H9 (cell line): ENCODE measurements at regions not wholly inside any gene's neighbourhood (a gene's known extent, or its start where the extent isn't known, plus 50 kb on each side); places are given as distances from the start of the nearest gene placed in this dataset.
A peak's percentile ranks its signal among the peaks of the same experiment; 100 is the strongest.

Experiments used
- DNase-seq: peaks from one replicate; pipeline ENCODE4 v3.0.0-alpha.2; 2017
- H2AFZ ChIP-seq: one replicate; pipeline ENCODE4 v1.6.1; 2013; ENCODE audit warnings: mild to moderate bottlenecking, low read length, control low read depth, moderate library complexity
- H2AK5ac ChIP-seq: 2 replicates; pipeline ENCODE4 v1.6.1; 2013; ENCODE audit warnings: low read length, control low read depth, mixed read lengths; ENCODE audit not compliant: insufficient read length
- H2BK120ac ChIP-seq: one replicate; pipeline ENCODE4 v1.6.1; 2013; ENCODE audit warnings: low read depth, mild to moderate bottlenecking, low read length, control low read depth, inconsistent platforms; ENCODE audit not compliant: poor library complexity, severe bottlenecking
- H2BK12ac ChIP-seq: 2 replicates; pipeline ENCODE4 v1.6.1; 2013; ENCODE audit warnings: low read length, control low read depth, mixed read lengths, low read depth; ENCODE audit not compliant: insufficient read length
- H2BK15ac ChIP-seq: 2 replicates; pipeline ENCODE4 v1.6.1; 2013; ENCODE audit warnings: low read depth, low read length, control low read depth
- H2BK20ac ChIP-seq: one replicate; pipeline ENCODE4 v1.6.1; 2013; ENCODE audit warnings: low read depth, mild to moderate bottlenecking, low read length, control low read depth, inconsistent platforms; ENCODE audit not compliant: poor library complexity, severe bottlenecking
- H2BK5ac ChIP-seq: 2 replicates; pipeline ENCODE4 v1.6.1; 2013; ENCODE audit warnings: low read length, control low read depth, mixed read lengths; ENCODE audit not compliant: insufficient read length
- H3K14ac ChIP-seq: 2 replicates; pipeline ENCODE4 v1.6.1; 2013; ENCODE audit warnings: low read length, control low read depth; ENCODE audit not compliant: insufficient read depth
- H3K18ac ChIP-seq: 2 replicates; pipeline ENCODE4 v1.6.1; 2013; ENCODE audit warnings: low read depth, mild to moderate bottlenecking, mixed read lengths, low read length, control low read depth; ENCODE audit not compliant: insufficient read length
- H3K23ac ChIP-seq: 2 replicates; pipeline ENCODE4 v1.6.1; 2013; ENCODE audit warnings: low read length, control low read depth, mixed read lengths, low read depth; ENCODE audit not compliant: insufficient read length
- H3K23me2 ChIP-seq: 2 replicates; pipeline ENCODE4 v1.6.1; 2013; ENCODE audit warnings: low read depth, mild to moderate bottlenecking, mixed read lengths, low read length, control low read depth; ENCODE audit not compliant: insufficient read length, poor library complexity, severe bottlenecking
- H3K27ac ChIP-seq: 2 replicates; pipeline ENCODE4 v1.5.1; 2013; ENCODE audit warnings: low read length, control low read depth, mixed read lengths, low read depth; ENCODE audit not compliant: insufficient read length
- H3K27me3 ChIP-seq: 2 replicates; pipeline ENCODE4 v1.6.1; 2013; ENCODE audit warnings: low read length, control low read depth, inconsistent platforms; ENCODE audit not compliant: insufficient read depth
- H3K4ac ChIP-seq: 2 replicates; pipeline ENCODE4 v1.6.1; 2013; ENCODE audit warnings: low read depth, mild to moderate bottlenecking, control low read depth, inconsistent platforms, low read length, moderate library complexity
- H3K4me1 ChIP-seq: 2 replicates; pipeline ENCODE4 v1.6.1; 2013; ENCODE audit warnings: low read length, control low read depth, inconsistent platforms; ENCODE audit not compliant: insufficient read depth
- H3K4me2 ChIP-seq: 2 replicates; pipeline ENCODE4 v1.6.1; 2013; ENCODE audit warnings: low read length, control low read depth, mixed read lengths; ENCODE audit not compliant: insufficient read length, insufficient read depth
- H3K56ac ChIP-seq: 2 replicates; pipeline ENCODE4 v1.6.1; 2013; ENCODE audit warnings: low read depth, mild to moderate bottlenecking, mixed read lengths, low read length, control low read depth; ENCODE audit not compliant: insufficient read length
- H3K79me1 ChIP-seq: 2 replicates; pipeline ENCODE4 v1.6.1; 2013; ENCODE audit warnings: low read depth, mild to moderate bottlenecking, moderate library complexity, low read length, control low read depth, inconsistent platforms; ENCODE audit not compliant: insufficient read depth, poor library complexity, severe bottlenecking
- H3K79me2 ChIP-seq: 2 replicates; pipeline ENCODE4 v1.6.1; 2013; ENCODE audit warnings: low read length, control low read depth, inconsistent platforms; ENCODE audit not compliant: insufficient read depth
- H3K9ac ChIP-seq: 2 replicates; pipeline ENCODE4 v1.6.1; 2013; ENCODE audit warnings: low read length, control low read depth, mixed read lengths; ENCODE audit not compliant: insufficient read length; ENCODE audit errors: extremely low read depth
- H3K9me3 ChIP-seq: one replicate; pipeline ENCODE4 v1.6.1; 2013; ENCODE audit warnings: low read depth, low read length, inconsistent platforms; ENCODE audit not compliant: control insufficient read depth
- H3T11ph ChIP-seq: one replicate; pipeline ENCODE4 v1.6.1; 2013; ENCODE audit warnings: mild to moderate bottlenecking, low read length, control low read depth, inconsistent platforms
- H4K20me1 ChIP-seq: one replicate; pipeline ENCODE4 v1.6.1; 2013; ENCODE audit not compliant: control insufficient read depth, insufficient read length, insufficient read depth
- H4K5ac ChIP-seq: 2 replicates; pipeline ENCODE4 v1.6.1; 2013; ENCODE audit warnings: low read depth, mild to moderate bottlenecking, mixed read lengths, low read length, control low read depth; ENCODE audit not compliant: insufficient read length
- H4K8ac ChIP-seq: replicated peaks from 2 replicates; pipeline ENCODE4 v1.6.1; 2013; ENCODE audit warnings: low read length, control low read depth, mixed read lengths, low read depth; ENCODE audit not compliant: insufficient read length
- H4K91ac ChIP-seq: 2 replicates; pipeline ENCODE4 v1.6.1; 2013; ENCODE audit warnings: low read depth, mild to moderate bottlenecking, moderate library complexity, mixed read lengths, low read length, control low read depth; ENCODE audit not compliant: insufficient read length
- H3K27ac Mint-ChIP-seq, 3 experiments: 2 replicates in 2 of 3; 3 replicates in 1 of 3; pipeline ENCODE4 v1.8.0; 2020 to 2021; ENCODE audit warnings: mixed read lengths in 3 of 3, mild to moderate bottlenecking in 1 of 3, moderate library complexity in 1 of 3
- H3K27me3 Mint-ChIP-seq: 2 replicates; pipeline ENCODE4 v1.8.0; 2021; ENCODE audit warnings: low read depth, mild to moderate bottlenecking, moderate library complexity, mixed read lengths
- H3K36me3 Mint-ChIP-seq, 3 experiments: 2 replicates in 2 of 3; 3 replicates in 1 of 3; pipeline ENCODE4 v1.8.0; 2020 to 2021; ENCODE audit warnings: low read depth in 3 of 3, mixed read lengths in 3 of 3; ENCODE audit not compliant: insufficient read depth in 1 of 3
- H3K4me1 Mint-ChIP-seq, 2 experiments: 2 replicates each; pipeline ENCODE4 v1.8.0; 2020; ENCODE audit warnings: mixed read lengths in 2 of 2
- H3K4me3 Mint-ChIP-seq, 2 experiments: 2 replicates in 1 of 2; 3 replicates in 1 of 2; pipeline ENCODE4 v1.8.0; 2020 to 2021; ENCODE audit warnings: mild to moderate bottlenecking in 2 of 2, mixed read lengths in 2 of 2, moderate library complexity in 1 of 2
- H3K9me3 Mint-ChIP-seq, 2 experiments: 2 replicates in 1 of 2; 3 replicates in 1 of 2; pipeline ENCODE4 v1.8.0; 2020; ENCODE audit warnings: mild to moderate bottlenecking in 2 of 2, mixed read lengths in 2 of 2, moderate library complexity in 1 of 2
- WGBS: extraction: QIAGEN DNeasy Blood & Tissue Kit; methylation state at CpG from one replicate; pipeline ENCODE4 v1.1.7; 2013; ENCODE audit warnings: missing lambda C conversion rate, low lambda C conversion rate, mixed read lengths; ENCODE audit not compliant: insufficient read length; ENCODE audit errors: extremely low coverage; 5-methylcytosine and 5-hydroxymethylcytosine counted together
- TF ChIP-seq, protein P1 (sequence below): fragments of 200-600 bp; sonication (generic); conservative IDR thresholded peaks from 3 replicates; pipeline ENCODE4 v1.8.0; 2021; ENCODE audit warnings: antibody characterized with exemption, mild to moderate bottlenecking

DNA sequence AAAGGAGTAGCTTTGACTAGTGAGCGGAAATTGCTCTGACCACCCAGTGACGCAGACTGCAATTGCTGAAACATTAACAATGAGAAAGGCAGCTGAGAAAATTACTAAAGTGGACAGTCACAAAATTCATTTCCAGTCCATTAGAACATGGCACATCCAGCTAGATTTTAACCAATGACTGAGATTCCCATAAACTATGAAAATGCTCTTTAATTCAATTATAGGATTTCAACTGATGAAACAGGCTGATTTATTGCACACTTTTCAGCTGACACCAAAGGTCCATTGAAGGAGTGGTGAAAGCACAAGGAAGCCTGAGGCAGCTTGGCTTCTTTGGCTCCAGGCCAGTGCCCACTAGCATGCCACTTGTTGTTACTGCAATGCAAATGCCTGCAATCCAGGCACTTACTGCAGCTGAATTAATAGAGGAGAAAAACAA, 933.4 kb downstream of the SLITRK6 start:
- H3K14ac ChIP-seq: no peak overlapping the region
- H3K23me2 ChIP-seq: no peaks in the 10 kb centered on the region
- H3K56ac ChIP-seq: no peak overlapping the region
- peak; percentile 44 for DNase-seq
- no peaks in the 10 kb centered on the region for H4K20me1 ChIP-seq
- peak overlapping the region in 2 of 3 experiments; percentile 55 to 68; a peak in 2 of 7 replicates for H3K27ac Mint-ChIP-seq
- no peak overlapping the region for H3K9ac ChIP-seq
- no peak overlapping the region for H2BK5ac ChIP-seq
- no peak overlapping the region for H4K91ac ChIP-seq
- H3K79me1 ChIP-seq: no peaks in the 10 kb centered on the region
- no peak overlapping the region for H3K4ac ChIP-seq
- no peaks in the 10 kb centered on the region for H3K9me3 ChIP-seq
- H2BK15ac ChIP-seq: no peak overlapping the region
- no peak overlapping the region for H2BK12ac ChIP-seq
- no peak overlapping the region for H3K4me2 ChIP-seq
- no peaks in the 10 kb centered on the region for H3K36me3 Mint-ChIP-seq
- H2BK20ac ChIP-seq: no peak overlapping the region
- no peaks in the 10 kb centered on the region for H3K27me3 ChIP-seq
- H4K8ac ChIP-seq: no peak overlapping the region
- H3K4me1 ChIP-seq: no peaks in the 10 kb centered on the region; the same call in 1 of the 2 replicates
- H3K4me3 Mint-ChIP-seq: no peak overlapping the region
- no peaks in the 10 kb centered on the region for H3K79me2 ChIP-seq
- TF ChIP-seq, protein P1, sequence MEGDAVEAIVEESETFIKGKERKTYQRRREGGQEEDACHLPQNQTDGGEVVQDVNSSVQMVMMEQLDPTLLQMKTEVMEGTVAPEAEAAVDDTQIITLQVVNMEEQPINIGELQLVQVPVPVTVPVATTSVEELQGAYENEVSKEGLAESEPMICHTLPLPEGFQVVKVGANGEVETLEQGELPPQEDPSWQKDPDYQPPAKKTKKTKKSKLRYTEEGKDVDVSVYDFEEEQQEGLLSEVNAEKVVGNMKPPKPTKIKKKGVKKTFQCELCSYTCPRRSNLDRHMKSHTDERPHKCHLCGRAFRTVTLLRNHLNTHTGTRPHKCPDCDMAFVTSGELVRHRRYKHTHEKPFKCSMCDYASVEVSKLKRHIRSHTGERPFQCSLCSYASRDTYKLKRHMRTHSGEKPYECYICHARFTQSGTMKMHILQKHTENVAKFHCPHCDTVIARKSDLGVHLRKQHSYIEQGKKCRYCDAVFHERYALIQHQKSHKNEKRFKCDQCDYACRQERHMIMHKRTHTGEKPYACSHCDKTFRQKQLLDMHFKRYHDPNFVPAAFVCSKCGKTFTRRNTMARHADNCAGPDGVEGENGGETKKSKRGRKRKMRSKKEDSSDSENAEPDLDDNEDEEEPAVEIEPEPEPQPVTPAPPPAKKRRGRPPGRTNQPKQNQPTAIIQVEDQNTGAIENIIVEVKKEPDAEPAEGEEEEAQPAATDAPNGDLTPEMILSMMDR: no peak
- no peak overlapping the region for H2AFZ ChIP-seq
- no peak overlapping the region for H3K18ac ChIP-seq
- no peaks in the 10 kb centered on the region for H3K27me3 Mint-ChIP-seq
- no peak overlapping the region for H2AK5ac ChIP-seq
- H4K5ac ChIP-seq: no peak overlapping the region
- no peak overlapping the region for H3K27ac ChIP-seq
- H3K9me3 Mint-ChIP-seq: no peaks in the 10 kb centered on the region; a peak in 2 of 5 replicates
- peaks cover 16 to 18% of the 10 kb centered on the region in 2 experiments for H3K4me1 Mint-ChIP-seq
- no CpG with 5 or more reads among the region's 2 CpGs for WGBS
- H2BK120ac ChIP-seq: no peak overlapping the region
- no peak overlapping the region for H3K23ac ChIP-seq
- H3T11ph ChIP-seq: no peak overlapping the region
